IMR-90 (cell line): ENCODE measurements at regions not wholly inside any gene's neighbourhood (a gene's known extent, or its start where the extent isn't known, plus 50 kb on each side); places are given as distances from the start of the nearest gene placed in this dataset.

Experiments used
- TF ChIP-seq, protein P1 (sequence below): conservative IDR thresholded peaks from 2 replicates; pipeline ENCODE4 v1.5.1; 2012; ENCODE audit warnings: mild to moderate bottlenecking, low read depth, low read length, improper control_type of control experiment
- TF ChIP-seq, protein P2 (sequence below): fragments of 150-350 bp; IDR thresholded peaks from 2 replicates; pipeline ENCODE4 v1.6.1; 2017; ENCODE audit warnings: mild to moderate bottlenecking, antibody characterized with exemption, low read length, low read depth

DNA sequence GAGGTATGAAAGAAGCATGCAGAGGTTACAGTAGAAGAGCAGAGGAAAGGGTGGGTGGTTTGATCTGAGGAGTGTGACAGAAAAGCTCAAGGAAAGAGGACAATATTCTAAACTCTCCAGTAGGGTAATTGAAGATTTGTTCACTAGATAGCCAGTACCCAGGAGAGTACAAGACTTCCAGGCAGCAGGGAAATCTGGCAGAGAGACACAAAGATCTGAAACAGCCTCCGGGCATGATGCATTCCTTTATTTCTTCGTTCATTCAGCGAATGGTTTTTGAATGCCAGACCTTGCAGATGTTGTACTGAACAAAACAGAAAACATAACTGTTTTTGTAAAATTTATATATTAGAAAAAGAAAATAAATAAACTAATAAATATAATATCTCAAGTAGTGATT lies 766.6 kb downstream of the FAT4 start:
- TF ChIP-seq, protein P1, sequence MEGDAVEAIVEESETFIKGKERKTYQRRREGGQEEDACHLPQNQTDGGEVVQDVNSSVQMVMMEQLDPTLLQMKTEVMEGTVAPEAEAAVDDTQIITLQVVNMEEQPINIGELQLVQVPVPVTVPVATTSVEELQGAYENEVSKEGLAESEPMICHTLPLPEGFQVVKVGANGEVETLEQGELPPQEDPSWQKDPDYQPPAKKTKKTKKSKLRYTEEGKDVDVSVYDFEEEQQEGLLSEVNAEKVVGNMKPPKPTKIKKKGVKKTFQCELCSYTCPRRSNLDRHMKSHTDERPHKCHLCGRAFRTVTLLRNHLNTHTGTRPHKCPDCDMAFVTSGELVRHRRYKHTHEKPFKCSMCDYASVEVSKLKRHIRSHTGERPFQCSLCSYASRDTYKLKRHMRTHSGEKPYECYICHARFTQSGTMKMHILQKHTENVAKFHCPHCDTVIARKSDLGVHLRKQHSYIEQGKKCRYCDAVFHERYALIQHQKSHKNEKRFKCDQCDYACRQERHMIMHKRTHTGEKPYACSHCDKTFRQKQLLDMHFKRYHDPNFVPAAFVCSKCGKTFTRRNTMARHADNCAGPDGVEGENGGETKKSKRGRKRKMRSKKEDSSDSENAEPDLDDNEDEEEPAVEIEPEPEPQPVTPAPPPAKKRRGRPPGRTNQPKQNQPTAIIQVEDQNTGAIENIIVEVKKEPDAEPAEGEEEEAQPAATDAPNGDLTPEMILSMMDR, result no peak
- TF ChIP-seq, protein P2, sequence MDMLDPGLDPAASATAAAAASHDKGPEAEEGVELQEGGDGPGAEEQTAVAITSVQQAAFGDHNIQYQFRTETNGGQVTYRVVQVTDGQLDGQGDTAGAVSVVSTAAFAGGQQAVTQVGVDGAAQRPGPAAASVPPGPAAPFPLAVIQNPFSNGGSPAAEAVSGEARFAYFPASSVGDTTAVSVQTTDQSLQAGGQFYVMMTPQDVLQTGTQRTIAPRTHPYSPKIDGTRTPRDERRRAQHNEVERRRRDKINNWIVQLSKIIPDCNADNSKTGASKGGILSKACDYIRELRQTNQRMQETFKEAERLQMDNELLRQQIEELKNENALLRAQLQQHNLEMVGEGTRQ, result no peak
